GM23248 (cell line): ENCODE measurements at regions not wholly inside any gene's neighbourhood (a gene's known extent, or its start where the extent isn't known, plus 50 kb on each side); places are given as distances from the start of the nearest gene placed in this dataset.

Experiments used
- DNase-seq: peaks from one replicate; pipeline ENCODE4 v3.0.0-alpha.2; 2015
- H2AFZ ChIP-seq: fragments of 200-600 bp; sonication (generic); 2 replicates; pipeline ENCODE4 v1.6.1; 2016; ENCODE audit warnings: antibody characterized with exemption
- H3F3A ChIP-seq: fragments of 200-600 bp; sonication (generic); 2 replicates; pipeline ENCODE4 v1.6.1; 2016; ENCODE audit warnings: mild to moderate bottlenecking, antibody characterized with exemption, mixed run types; ENCODE audit not compliant: insufficient read depth
- H3K27ac ChIP-seq: fragments of 200-600 bp; sonication (generic); 2 replicates; pipeline ENCODE4 v1.5.1; 2016; ENCODE audit warnings: mild to moderate bottlenecking
- H3K27me3 ChIP-seq: fragments of 200-600 bp; sonication (generic); replicated peaks from 2 replicates; pipeline ENCODE4 v1.6.1; 2016; ENCODE audit warnings: mild to moderate bottlenecking; ENCODE audit not compliant: insufficient read depth
- H3K36me3 ChIP-seq: fragments of 200-600 bp; sonication (generic); 2 replicates; pipeline ENCODE4 v1.6.1; 2016; ENCODE audit warnings: low read depth, mild to moderate bottlenecking
- H3K4me1 ChIP-seq: fragments of 200-600 bp; sonication (generic); 2 replicates; pipeline ENCODE4 v1.6.1; 2016; ENCODE audit warnings: mild to moderate bottlenecking; ENCODE audit not compliant: insufficient read depth
- H3K4me2 ChIP-seq: fragments of 200-600 bp; sonication (generic); one replicate; pipeline ENCODE4 v1.6.1; 2016; ENCODE audit warnings: mild to moderate bottlenecking; ENCODE audit not compliant: unreplicated experiment
- H3K4me3 ChIP-seq: fragments of 200-600 bp; sonication (generic); 2 replicates; pipeline ENCODE4 v1.5.1; 2016; ENCODE audit warnings: mild to moderate bottlenecking
- H3K79me2 ChIP-seq: fragments of 200-600 bp; sonication (generic); 2 replicates; pipeline ENCODE4 v1.6.1; 2016; ENCODE audit warnings: mild to moderate bottlenecking; ENCODE audit not compliant: insufficient read depth
- H3K9ac ChIP-seq: fragments of 200-600 bp; sonication (generic); 2 replicates; pipeline ENCODE4 v1.6.1; 2016; ENCODE audit warnings: mild to moderate bottlenecking
- H3K9me2 ChIP-seq: fragments of 200-600 bp; sonication (generic); 2 replicates; pipeline ENCODE4 v1.6.1; 2016; ENCODE audit warnings: mixed run types, mild to moderate bottlenecking, moderate library complexity; ENCODE audit not compliant: insufficient read depth
- H3K9me3 ChIP-seq: fragments of 200-600 bp; sonication (generic); one replicate; pipeline ENCODE4 v1.6.1; 2017; ENCODE audit warnings: low read depth
- H4K20me1 ChIP-seq: fragments of 200-600 bp; sonication (generic); 2 replicates; pipeline ENCODE4 v1.6.0; 2016; ENCODE audit not compliant: insufficient read depth
- EZH2 ChIP-seq: fragments of 200-600 bp; sonication (generic); IDR thresholded peaks from 2 replicates; pipeline ENCODE4 v1.6.1; 2018; ENCODE audit warnings: antibody characterized with exemption, mild to moderate bottlenecking; ENCODE audit not compliant: insufficient read depth, poor library complexity, severe bottlenecking
- EZH2phosphoT487 ChIP-seq: fragments of 200-600 bp; sonication (generic); IDR thresholded peaks from 2 replicates; pipeline ENCODE4 v1.6.1; 2018; ENCODE audit warnings: antibody characterized with exemption, moderate library complexity, mild to moderate bottlenecking, low read depth; ENCODE audit not compliant: insufficient read depth
- WGBS, 2 experiments: methylation state at CpG; one replicate each; pipeline ENCODE4 v1.1.6; 2015 to 2017; ENCODE audit warnings: low lambda C conversion rate in 2 of 2, low coverage in 1 of 2; ENCODE audit errors: missing lambda C conversion rate in 2 of 2; 5-methylcytosine and 5-hydroxymethylcytosine counted together
- in situ Hi-C: fragments of 300-500 bp; cut with MboI; formaldehyde crosslinking; loops from 2 replicates; pipeline ENCODE4 v1.15.0; 2020

DNA sequence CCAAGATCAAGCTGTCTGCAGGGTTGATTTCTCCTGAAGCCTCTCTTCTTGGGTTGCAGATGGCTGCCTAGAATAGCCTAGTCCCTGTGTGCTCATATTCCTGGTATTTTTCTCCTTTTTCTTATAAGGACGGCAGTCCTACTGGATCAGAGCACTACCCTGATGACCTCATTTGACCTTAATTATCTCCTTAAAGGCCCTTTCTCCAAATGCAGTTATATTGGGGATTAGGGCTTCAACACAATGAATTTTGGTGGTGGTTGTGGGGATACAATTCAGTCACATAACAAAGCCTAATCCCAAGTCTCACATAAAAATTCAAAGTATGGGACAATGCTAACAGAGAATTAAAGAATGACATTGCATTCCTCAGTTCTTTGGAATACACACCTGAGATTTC is 238.8 kb upstream of the SALL1 start:
- no peak for DNase-seq
- TF ChIP-seq EZH2phosphoT487 = no peak
- TF ChIP-seq EZH2 = no peak
- Histone ChIP-seq H3K4me2 (no peak overlapping the region), H3K27ac (no peak overlapping the region), H3K36me3 (no peaks in the 10 kb centered on the region), H3K9me2 (no peaks in the 10 kb centered on the region), H4K20me1 (no peaks in the 10 kb centered on the region), H3K4me3 (no peak overlapping the region), H3K4me1 (peaks cover 19% of the 10 kb centered on the region), H2AFZ (no peak overlapping the region), H3F3A (peaks cover 12% of the 10 kb centered on the region), H3K79me2 (no peaks in the 10 kb centered on the region), H3K9ac (no peak overlapping the region), H3K9me3 (no peaks in the 10 kb centered on the region), H3K27me3 (no peaks in the 10 kb centered on the region)
- in situ Hi-C loops = no loop called here
- 92 to 100% methylated on average over 1 of the region's 1 CpG for WGBS, 2 experiments

- in situ Hi-C loops = no loop called here
- peaks cover 14% of the 10 kb centered on the region for H3K4me1 ChIP-seq
Observed at GRCh38 chr16:51388516-51388951, 237.5 kb upstream of the SALL1 start.

DNA sequence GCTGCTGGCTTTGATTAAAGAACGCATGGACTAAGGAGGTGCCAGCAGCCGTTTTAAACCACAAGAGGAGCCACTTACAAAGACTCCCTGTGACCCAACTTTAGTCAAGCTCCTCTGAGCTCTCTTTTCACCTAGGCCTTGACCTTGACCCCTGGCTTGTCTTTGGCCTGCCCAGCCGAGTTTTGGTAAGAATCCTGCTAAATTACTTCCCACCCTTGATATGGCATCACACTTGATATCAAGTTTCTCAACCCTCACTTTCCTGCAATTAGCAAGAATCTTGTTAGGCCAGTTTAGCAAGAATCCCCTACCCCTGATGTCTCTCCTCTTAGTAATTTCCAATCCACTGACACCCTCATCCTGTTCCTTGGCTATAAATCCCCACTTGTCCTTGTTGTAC is 232.8 kb upstream of the SALL1 start:
- no peak overlapping the region for H3K4me3 ChIP-seq
- no peak for TF ChIP-seq EZH2phosphoT487
- TF ChIP-seq EZH2 = no peak
- in situ Hi-C loops = no loop called here

More at GRCh38 chr16:51388516-51388951, 237.5 kb upstream of the SALL1 start:
- Histone ChIP-seq H4K20me1 (no peaks in the 10 kb centered on the region), H2AFZ (no peak overlapping the region), H3F3A (peaks cover 8% of the 10 kb centered on the region), H3K36me3 (no peaks in the 10 kb centered on the region), H3K9me2 (no peaks in the 10 kb centered on the region), H3K4me3 (no peak overlapping the region), H3K4me2 (no peak overlapping the region), H3K27me3 (no peaks in the 10 kb centered on the region), H3K79me2 (no peaks in the 10 kb centered on the region), H3K9me3 (no peaks in the 10 kb centered on the region), H3K9ac (no peak overlapping the region), H3K27ac (no peak overlapping the region)
- peak; percentile 5 for DNase-seq
- 18 to 21% methylated on average over 6 of the region's 6 CpGs for WGBS, 2 experiments
- no peak for TF ChIP-seq EZH2phosphoT487
- no peak for TF ChIP-seq EZH2

DNA sequence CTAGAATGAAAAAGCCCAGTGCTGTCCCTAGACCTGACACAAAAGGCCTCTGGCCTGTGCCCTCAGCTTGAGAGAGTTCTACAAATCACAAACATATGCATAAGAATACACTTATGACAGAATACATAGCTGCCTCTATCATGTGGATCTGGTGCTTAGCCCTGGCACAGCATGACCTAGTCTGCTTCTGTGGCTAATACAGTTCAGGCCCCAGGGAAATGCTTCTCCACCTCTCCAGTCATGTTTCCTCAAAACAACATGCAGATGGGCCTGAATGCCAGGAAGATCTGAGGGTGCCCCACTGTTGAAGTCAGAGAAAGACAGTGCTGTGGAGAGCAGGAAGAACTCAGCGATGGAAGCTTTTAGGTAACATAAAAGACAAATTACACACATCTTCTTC is 231.9 kb upstream of the SALL1 start:
- Histone ChIP-seq H3K27me3 (no peaks in the 10 kb centered on the region), H3K9me2 (no peaks in the 10 kb centered on the region), H4K20me1 (no peaks in the 10 kb centered on the region), H3K9ac (no peak overlapping the region), H3K79me2 (no peaks in the 10 kb centered on the region), H3K36me3 (no peaks in the 10 kb centered on the region), H3K9me3 (no peaks in the 10 kb centered on the region), H3K4me3 (no peak overlapping the region), H2AFZ (no peak overlapping the region), H3F3A (no peaks in the 10 kb centered on the region), H3K4me1 (no peaks in the 10 kb centered on the region), H3K27ac (no peak overlapping the region), H3K4me2 (no peak overlapping the region)
- TF ChIP-seq EZH2phosphoT487 (no peak), EZH2 (no peak)
- DNase-seq = no peak
- WGBS, 2 experiments = 69 to 72% methylated on average over 1 of the region's 1 CpG
- in situ Hi-C loops = no loop called here

More for the DNA sequence above, 232.8 kb upstream of the SALL1 start:
- H3K9ac ChIP-seq = no peak overlapping the region
- no peaks in the 10 kb centered on the region for H3K4me1 ChIP-seq
- no peak overlapping the region for H2AFZ ChIP-seq
- WGBS, 2 experiments = 51 to 67% methylated on average over 3 of the region's 3 CpGs
- H4K20me1 ChIP-seq = no peaks in the 10 kb centered on the region
- no peaks in the 10 kb centered on the region for H3F3A ChIP-seq
- DNase-seq = no peak
- H3K27me3 ChIP-seq = no peaks in the 10 kb centered on the region
- no peak overlapping the region for H3K27ac ChIP-seq
- no peaks in the 10 kb centered on the region for H3K9me3 ChIP-seq
- no peaks in the 10 kb centered on the region for H3K36me3 ChIP-seq
- no peaks in the 10 kb centered on the region for H3K9me2 ChIP-seq
- no peaks in the 10 kb centered on the region for H3K79me2 ChIP-seq
- no peak overlapping the region for H3K4me2 ChIP-seq

- no peaks in the 10 kb centered on the region for H3K9me3 ChIP-seq
- no peaks in the 10 kb centered on the region for H3F3A ChIP-seq
- DNase-seq = no peak
- no peak overlapping the region for H3K4me2 ChIP-seq
- no peaks in the 10 kb centered on the region for H3K27me3 ChIP-seq
- H4K20me1 ChIP-seq = no peaks in the 10 kb centered on the region
- no peak for TF ChIP-seq EZH2
- TF ChIP-seq EZH2phosphoT487 = no peak
- H3K9me2 ChIP-seq = no peaks in the 10 kb centered on the region
- in situ Hi-C loops = no loop called here
- no peaks in the 10 kb centered on the region for H3K36me3 ChIP-seq
- no peak overlapping the region for H2AFZ ChIP-seq
- H3K4me1 ChIP-seq = no peaks in the 10 kb centered on the region
- no peaks in the 10 kb centered on the region for H3K79me2 ChIP-seq
- no peak overlapping the region for H3K27ac ChIP-seq
- H3K4me3 ChIP-seq = no peak overlapping the region
- 51 to 54% methylated on average over 3 of the region's 3 CpGs for WGBS, 2 experiments
- no peak overlapping the region for H3K9ac ChIP-seq
Observed at GRCh38 chr16:51382211-51382610, 231.1 kb upstream of the SALL1 start.
